ENCODE measurements at regions not wholly inside any gene's neighbourhood (a gene's known extent, or its start where the extent isn't known, plus 50 kb on each side); places are given as distances from the start of the nearest gene placed in this dataset.
"Not testable (repeated sequence)": the region's sequence is repeated elsewhere in the genome, so short reads cannot be mapped to it uniquely, and the experiment has no call there.

- H3K27me3 Mint-ChIP-seq; H3K4me1 ChIP-seq (ENCODE audit: control insufficient read depth, insufficient read depth, low read length, poor library complexity, severe bottlenecking); H3K4me3 ChIP-seq (ENCODE audit: low read depth, low read length); H3K9me3 ChIP-seq (ENCODE audit: control insufficient read depth in 2 of 2, low read length in 2 of 2); H3K27ac ChIP-seq (ENCODE audit: insufficient read depth, low read length, poor library complexity, severe bottlenecking); H3K4me1 Mint-ChIP-seq; DNase-seq; H3K27me3 ChIP-seq (ENCODE audit: control insufficient read depth, insufficient read depth, low read length); H3K4me3 Mint-ChIP-seq; H3K36me3 Mint-ChIP-seq; H3K27ac Mint-ChIP-seq; H3K36me3 ChIP-seq (ENCODE audit: control insufficient read depth, insufficient read depth, low read length); ATAC-seq (ENCODE audit: low read depth in 2 of 2); H3K9me3 Mint-ChIP-seq: not testable (repeated sequence)
Measured at GRCh38 chr5:101290761-101291160, 387.7 kb upstream of the ST8SIA4 start.

- ATAC-seq (ENCODE audit: low read depth in 2 of 2) (no peak), DNase-seq (no peak)
- Histone ChIP-seq H3K4me1 (ENCODE audit: control insufficient read depth, insufficient read depth, low read length, poor library complexity, severe bottlenecking) (no peaks in the 10 kb centered on the region), H3K9me3 (ENCODE audit: control insufficient read depth in 2 of 2, low read length in 2 of 2) (no peaks in the 10 kb centered on the region), H3K4me3 (ENCODE audit: low read depth, low read length) (no peak overlapping the region), H3K27ac (ENCODE audit: insufficient read depth, low read length, poor library complexity, severe bottlenecking) (no peak overlapping the region), H3K27me3 (ENCODE audit: control insufficient read depth, insufficient read depth, low read length) (no peaks in the 10 kb centered on the region), H3K36me3 (ENCODE audit: control insufficient read depth, insufficient read depth, low read length) (no peaks in the 10 kb centered on the region)
- Mint-ChIP-seq H3K27ac (no peak overlapping the region), H3K36me3 (no peaks in the 10 kb centered on the region), H3K9me3 (peaks cover 0 to 5% (median 0%) of the 10 kb centered on the region in 7 donors), H3K4me3 (no peak overlapping the region), H3K4me1 (no peaks in the 10 kb centered on the region), H3K27me3 (no peaks in the 10 kb centered on the region)
Measured at GRCh38 chr5:101288633-101289032, 385.6 kb upstream of the ST8SIA4 start.

GRCh38 chr5:101284736-101285375, 381.8 kb upstream of the ST8SIA4 start:
- H3K9me3 Mint-ChIP-seq: peaks cover 0 to 2% (median 0%) of the 10 kb centered on the region in 7 donors
- H3K9me3 ChIP-seq (ENCODE audit: control insufficient read depth in 2 of 2, low read length in 2 of 2): no peaks in the 10 kb centered on the region
- no peak for DNase-seq
- no peak overlapping the region for H3K27ac ChIP-seq (ENCODE audit: insufficient read depth, low read length, poor library complexity, severe bottlenecking)
- no peaks in the 10 kb centered on the region for H3K27me3 Mint-ChIP-seq
- no peak overlapping the region for H3K4me3 Mint-ChIP-seq
- ATAC-seq (ENCODE audit: low read depth in 2 of 2): no peak
- H3K36me3 ChIP-seq (ENCODE audit: control insufficient read depth, insufficient read depth, low read length): no peaks in the 10 kb centered on the region
- no peaks in the 10 kb centered on the region for H3K4me1 ChIP-seq (ENCODE audit: control insufficient read depth, insufficient read depth, low read length, poor library complexity, severe bottlenecking)
- no peaks in the 10 kb centered on the region for H3K4me1 Mint-ChIP-seq
- H3K27me3 ChIP-seq (ENCODE audit: control insufficient read depth, insufficient read depth, low read length): no peaks in the 10 kb centered on the region
- no peak overlapping the region for H3K4me3 ChIP-seq (ENCODE audit: low read depth, low read length)
- no peak overlapping the region for H3K27ac Mint-ChIP-seq
- no peaks in the 10 kb centered on the region for H3K36me3 Mint-ChIP-seq

GRCh38 chr5:101283938-101284337, 380.9 kb upstream of the ST8SIA4 start:
- H3K36me3 Mint-ChIP-seq; H3K9me3 Mint-ChIP-seq; H3K4me1 Mint-ChIP-seq; H3K4me1 ChIP-seq (ENCODE audit: control insufficient read depth, insufficient read depth, low read length, poor library complexity, severe bottlenecking); H3K27me3 ChIP-seq (ENCODE audit: control insufficient read depth, insufficient read depth, low read length); H3K4me3 Mint-ChIP-seq; H3K27ac Mint-ChIP-seq; ATAC-seq (ENCODE audit: low read depth in 2 of 2); H3K36me3 ChIP-seq (ENCODE audit: control insufficient read depth, insufficient read depth, low read length); H3K27me3 Mint-ChIP-seq; H3K27ac ChIP-seq (ENCODE audit: insufficient read depth, low read length, poor library complexity, severe bottlenecking); H3K9me3 ChIP-seq (ENCODE audit: control insufficient read depth in 2 of 2, low read length in 2 of 2); DNase-seq; H3K4me3 ChIP-seq (ENCODE audit: low read depth, low read length): not testable (repeated sequence)

GRCh38 chr5:101278917-101279316, 375.8 kb upstream of the ST8SIA4 start:
- Histone ChIP-seq H3K4me1 (ENCODE audit: control insufficient read depth, insufficient read depth, low read length, poor library complexity, severe bottlenecking) (no peaks in the 10 kb centered on the region), H3K9me3 (ENCODE audit: control insufficient read depth in 2 of 2, low read length in 2 of 2) (no peaks in the 10 kb centered on the region), H3K27ac (ENCODE audit: insufficient read depth, low read length, poor library complexity, severe bottlenecking) (no peak overlapping the region), H3K36me3 (ENCODE audit: control insufficient read depth, insufficient read depth, low read length) (no peaks in the 10 kb centered on the region), H3K4me3 (ENCODE audit: low read depth, low read length) (no peak overlapping the region), H3K27me3 (ENCODE audit: control insufficient read depth, insufficient read depth, low read length) (no peaks in the 10 kb centered on the region)
- no peak for ATAC-seq (ENCODE audit: low read depth in 2 of 2)
- no peak for DNase-seq
- no peak overlapping the region for H3K4me3 Mint-ChIP-seq
- no peaks in the 10 kb centered on the region for H3K4me1 Mint-ChIP-seq
- H3K27ac Mint-ChIP-seq: no peak overlapping the region
- H3K9me3 Mint-ChIP-seq: peaks cover 0 to 1% (median 0%) of the 10 kb centered on the region in 7 donors
- no peaks in the 10 kb centered on the region for H3K36me3 Mint-ChIP-seq
- H3K27me3 Mint-ChIP-seq: no peaks in the 10 kb centered on the region

- Mint-ChIP-seq H3K27me3 (no peaks in the 10 kb centered on the region), H3K4me1 (no peaks in the 10 kb centered on the region), H3K9me3 (no peaks in the 10 kb centered on the region), H3K4me3 (no peak overlapping the region), H3K27ac (no peak overlapping the region), H3K36me3 (no peaks in the 10 kb centered on the region)
- Histone ChIP-seq H3K4me1 (ENCODE audit: control insufficient read depth, insufficient read depth, low read length, poor library complexity, severe bottlenecking) (no peaks in the 10 kb centered on the region), H3K4me3 (ENCODE audit: low read depth, low read length) (no peak overlapping the region), H3K9me3 (ENCODE audit: control insufficient read depth in 2 of 2, low read length in 2 of 2) (no peaks in the 10 kb centered on the region), H3K27me3 (ENCODE audit: control insufficient read depth, insufficient read depth, low read length) (no peaks in the 10 kb centered on the region), H3K36me3 (ENCODE audit: control insufficient read depth, insufficient read depth, low read length) (no peaks in the 10 kb centered on the region), H3K27ac (ENCODE audit: insufficient read depth, low read length, poor library complexity, severe bottlenecking) (no peak overlapping the region)
- ATAC-seq (ENCODE audit: low read depth in 2 of 2) (no peak), DNase-seq (no peak)
Measured at GRCh38 chr5:101278011-101278687, 375.1 kb upstream of the ST8SIA4 start.

GRCh38 chr5:101271945-101272344, 368.9 kb upstream of the ST8SIA4 start:
- no peaks in the 10 kb centered on the region for H3K27me3 Mint-ChIP-seq
- no peaks in the 10 kb centered on the region for H3K4me1 ChIP-seq (ENCODE audit: control insufficient read depth, insufficient read depth, low read length, poor library complexity, severe bottlenecking)
- H3K9me3 ChIP-seq (ENCODE audit: control insufficient read depth in 2 of 2, low read length in 2 of 2): no peaks in the 10 kb centered on the region
- H3K36me3 ChIP-seq (ENCODE audit: control insufficient read depth, insufficient read depth, low read length): no peaks in the 10 kb centered on the region
- no peak overlapping the region for H3K4me3 ChIP-seq (ENCODE audit: low read depth, low read length)
- H3K27ac ChIP-seq (ENCODE audit: insufficient read depth, low read length, poor library complexity, severe bottlenecking): no peak overlapping the region
- no peaks in the 10 kb centered on the region for H3K4me1 Mint-ChIP-seq
- H3K36me3 Mint-ChIP-seq: no peaks in the 10 kb centered on the region
- no peak overlapping the region for H3K4me3 Mint-ChIP-seq
- H3K27me3 ChIP-seq (ENCODE audit: control insufficient read depth, insufficient read depth, low read length): no peaks in the 10 kb centered on the region
- H3K9me3 Mint-ChIP-seq: no peaks in the 10 kb centered on the region
- DNase-seq (no peak), ATAC-seq (ENCODE audit: low read depth in 2 of 2) (no peak)
- H3K27ac Mint-ChIP-seq: no peak overlapping the region

- H3K4me3 ChIP-seq (ENCODE audit: low read depth, low read length): no peak overlapping the region
- Mint-ChIP-seq H3K36me3 (no peaks in the 10 kb centered on the region), H3K27me3 (no peaks in the 10 kb centered on the region), H3K4me1 (no peaks in the 10 kb centered on the region), H3K4me3 (no peak overlapping the region), H3K27ac (no peak overlapping the region), H3K9me3 (no peaks in the 10 kb centered on the region)
- H3K36me3 ChIP-seq (ENCODE audit: control insufficient read depth, insufficient read depth, low read length): no peaks in the 10 kb centered on the region
- H3K4me1 ChIP-seq (ENCODE audit: control insufficient read depth, insufficient read depth, low read length, poor library complexity, severe bottlenecking): no peaks in the 10 kb centered on the region
- no peak overlapping the region for H3K27ac ChIP-seq (ENCODE audit: insufficient read depth, low read length, poor library complexity, severe bottlenecking)
- H3K9me3 ChIP-seq (ENCODE audit: control insufficient read depth in 2 of 2, low read length in 2 of 2): no peaks in the 10 kb centered on the region
- ATAC-seq (ENCODE audit: low read depth in 2 of 2): peak in 1 of 2 donors; percentile 8
- no peak for DNase-seq
- H3K27me3 ChIP-seq (ENCODE audit: control insufficient read depth, insufficient read depth, low read length): no peaks in the 10 kb centered on the region
Measured at GRCh38 chr5:101271416-101271815, 368.3 kb upstream of the ST8SIA4 start.
